GM10248 (cell line): ENCODE measurements at regions not wholly inside any gene's neighbourhood (a gene's known extent, or its start where the extent isn't known, plus 50 kb on each side); places are given as distances from the start of the nearest gene placed in this dataset.

ENCODE experiments used
- CTCF ChIA-PET: fragments of 300-600 bp; sonication (Branson Sonifier 250); formaldehyde crosslinking; extraction: SDS; loops from one replicate; lab custom pipeline; 2021; ENCODE audit warnings: antibody characterized with exemption; lab: Yijun Ruan, JAX
- POLR2A ChIA-PET: fragments of 350-650 bp; sonication (Branson Sonifier 250); formaldehyde crosslinking; extraction: SDS; loops from one replicate; lab custom pipeline; 2020; ENCODE audit warnings: antibody characterized with exemption; lab: Yijun Ruan, JAX
- DNase-seq: peaks from one replicate; pipeline ENCODE4 v3.0.0; 2012; ENCODE audit errors: extremely low spot score
- CTCF ChIP-seq: IDR thresholded peaks from 2 replicates; pipeline ENCODE4 v1.5.1; 2012; ENCODE audit warnings: mild to moderate bottlenecking, low read depth; ENCODE audit errors: extremely low read depth, missing control alignments, control extremely low read depth

DNA sequence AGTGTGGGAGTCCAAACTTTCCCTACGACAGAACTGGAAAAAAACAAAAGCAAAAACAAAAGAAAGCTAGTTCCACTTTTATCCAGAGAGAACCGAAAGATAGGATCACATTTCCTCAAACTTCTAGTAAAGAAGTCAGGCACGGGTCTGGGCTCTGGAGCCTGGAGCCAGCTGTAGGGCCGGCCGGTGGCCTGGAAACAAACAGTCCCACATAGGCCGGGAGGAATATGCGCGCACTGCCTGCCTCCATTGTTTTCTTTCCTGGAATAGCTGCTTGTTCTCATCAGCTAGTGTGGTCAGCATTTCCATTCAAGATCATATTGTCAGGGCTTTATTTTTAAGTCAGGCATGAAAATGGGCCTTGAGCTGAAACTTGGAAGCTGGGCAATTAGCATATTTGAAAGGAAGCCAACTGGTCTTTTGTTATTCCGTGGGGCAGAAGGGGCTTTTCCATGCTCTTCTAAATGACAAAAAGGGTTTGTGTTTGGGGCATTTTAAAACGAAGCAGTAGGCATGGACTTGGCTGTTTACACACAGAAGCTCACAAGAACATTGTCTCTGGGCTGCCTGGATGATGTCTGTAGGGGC is 58.7 kb upstream of the RFX8 start:
- POLR2A ChIA-PET = no interaction called here
- no peak for TF ChIP-seq CTCF
- CTCF ChIA-PET = no interaction called here
- DNase-seq = no peak

- ChIA-PET CTCF (no interaction called here), POLR2A (no interaction called here)
- DNase-seq = no peak
- TF ChIP-seq CTCF = no peak
These were observed 53.6 kb upstream of the RFX8 start for GRCh38 chr2:101528501-101528900.

DNA sequence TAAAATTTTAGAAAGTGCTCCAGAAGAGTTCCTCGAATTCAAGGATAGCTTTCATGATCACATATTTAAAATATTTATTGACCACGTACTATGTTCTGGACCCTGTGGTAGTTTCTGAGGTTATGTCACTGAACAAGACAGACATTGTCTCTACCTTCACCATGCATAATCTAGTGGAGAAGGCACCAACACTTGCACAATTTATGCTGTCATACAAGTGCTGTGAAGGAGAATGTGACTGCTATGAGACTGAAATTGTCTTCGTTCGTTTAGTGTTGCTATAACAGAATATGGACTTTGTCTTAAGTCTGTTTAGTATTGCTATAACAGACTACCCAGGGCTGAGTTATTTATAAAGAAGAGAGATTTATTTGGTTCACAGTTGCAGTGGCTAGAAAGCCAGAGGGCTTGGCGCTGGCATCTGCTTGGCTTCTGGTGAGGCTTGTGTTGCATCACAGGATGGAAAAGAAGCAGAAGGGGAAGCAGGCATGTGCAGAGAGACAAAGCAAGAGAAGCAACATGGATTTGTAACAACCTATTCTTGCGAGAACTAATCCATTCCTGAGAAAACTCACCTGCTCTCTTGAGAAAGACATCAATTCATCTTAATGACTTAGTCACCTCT is 50.0 kb upstream of the RFX8 start:
- POLR2A ChIA-PET = no interaction called here
- no peak for TF ChIP-seq CTCF
- CTCF ChIA-PET = no interaction called here
- DNase-seq = no peak
